Ovary (tissue), 7 donors: ENCODE measurements at regions not wholly inside any gene's neighbourhood (a gene's known extent, or its start where the extent isn't known, plus 50 kb on each side); places are given as distances from the start of the nearest gene placed in this dataset.

ENCODE experiments used
- DNase-seq, 5 donors: peaks; one replicate each; pipeline ENCODE4 v3.0.0-alpha.2; 2019 to 2020
- H3K27ac ChIP-seq, 2 donors: fragments of 200-600 bp; one replicate each; pipeline versions ENCODE4 v1.5.1 to v1.8.0; 2019 to 2022
- H3K27me3 ChIP-seq: fragments of 200-600 bp; one replicate; pipeline ENCODE4 v1.8.0; 2022
- H3K36me3 ChIP-seq: fragments of 200-600 bp; sonication (generic); one replicate; pipeline ENCODE4 v1.5.1; 2019
- H3K4me1 ChIP-seq: one replicate; pipeline ENCODE4 v1.8.1; 2013; ENCODE audit warnings: mild to moderate bottlenecking, moderate library complexity; ENCODE audit not compliant: insufficient read depth
- H3K4me3 ChIP-seq: fragments of 200-600 bp; sonication (generic); one replicate; pipeline ENCODE4 v1.5.1; 2017
- H3K9me3 ChIP-seq, 2 donors: fragments of 200-600 bp in 1 of 2; sonication (generic) in 1 of 2; one replicate each; pipeline versions ENCODE4 v1.5.1 to v1.8.1; 2013 to 2019; ENCODE audit warnings: mild to moderate bottlenecking in 1 of 2, moderate library complexity in 1 of 2
- CTCF ChIP-seq, 3 donors: fragments of 450-650 bp in 2 of 3; fragments of 200-600 bp in 1 of 3; IDR thresholded peaks; one replicate each; pipeline versions ENCODE4 v1.5.1 to v1.8.0; 2016 to 2022; ENCODE audit warnings: antibody characterized with exemption in 3 of 3, mild to moderate bottlenecking in 1 of 3
- EP300 ChIP-seq: sonication (generic); formaldehyde crosslinking; IDR thresholded peaks from one replicate; pipeline ENCODE4 v1.6.1; 2017; ENCODE audit warnings: antibody characterized with exemption
- POLR2A ChIP-seq: fragments of 450-650 bp; IDR thresholded peaks from one replicate; pipeline ENCODE4 v1.6.1; 2017; ENCODE audit warnings: antibody characterized with exemption, mild to moderate bottlenecking, moderate library complexity
- WGBS, 3 donors: extraction: QIAGEN DNeasy Blood & Tissue Kit in 1 of 3; methylation state at CpG; one replicate each; pipeline versions ENCODE4 v1.1.5 to v1.1.7; 2013 to 2017; 5-methylcytosine and 5-hydroxymethylcytosine counted together
- intact Hi-C, 4 donors: fragments of 100-400 bp; cut with DNase I; formaldehyde crosslinking; loops; one replicate each; pipeline versions ENCODE4 v1.11.0 to v1.15.1; 2022 to 2023
- donor health status: DM: no; HTN: no; CAD: no; lungs with moderate emphysema.
- donor health status: DM: no; HTN: no; CAD: no.
- donor health status: Bipolar disorder and iron deficiency.
- donor health status: DM: no; HTN: no; CAD: no.
- donor health status: DM: yes; HTN: yes; CAD: no.

- Histone ChIP-seq H3K4me3 (no peak overlapping the region), H3K27ac (no peak overlapping the region), H3K27me3 (no peaks in the 10 kb centered on the region), H3K9me3 (no peaks in the 10 kb centered on the region), H3K4me1 (no peaks in the 10 kb centered on the region), H3K36me3 (no peaks in the 10 kb centered on the region)
- TF ChIP-seq EP300, result no peak
- intact Hi-C loops, result no loop called here
- 73 to 81% (median 78%) methylated on average over 4 of the region's 4 CpGs for WGBS, 3 donors
- no peak for DNase-seq
Observed at GRCh38 chr4:181737744-181738143, 505.5 kb upstream of the TENM3 start.

- Histone ChIP-seq H3K4me3 (no peak overlapping the region), H3K27me3 (no peaks in the 10 kb centered on the region), H3K27ac (no peak overlapping the region), H3K36me3 (no peaks in the 10 kb centered on the region), H3K4me1 (no peaks in the 10 kb centered on the region), H3K9me3 (no peaks in the 10 kb centered on the region)
- no peak for DNase-seq
- 80 to 87% (median 80%) methylated on average over 6 of the region's 6 CpGs for WGBS, 3 donors
- intact Hi-C loops, result no loop called here
- TF ChIP-seq POLR2A, result no peak
- no peak for TF ChIP-seq CTCF (IDR thresholded peaks at IDR 0.05)
- TF ChIP-seq EP300, result no peak
Observed at GRCh38 chr4:181739031-181739430, 504.2 kb upstream of the TENM3 start.

GRCh38 chr4:181741513-181741912 lies 501.7 kb upstream of the TENM3 start:
- WGBS, 3 donors, result 81 to 85% (median 83%) methylated on average over 6 of the region's 6 CpGs
- TF ChIP-seq CTCF (IDR thresholded peaks at IDR 0.05) (no peak), POLR2A (no peak), EP300 (no peak)
- no peaks in the 10 kb centered on the region for H3K36me3 ChIP-seq

GRCh38 chr4:181745933-181746625 lies 497.1 kb upstream of the TENM3 start:
- Histone ChIP-seq H3K4me3 (no peak overlapping the region), H3K36me3 (no peaks in the 10 kb centered on the region), H3K4me1 (no peaks in the 10 kb centered on the region), H3K27me3 (no peaks in the 10 kb centered on the region), H3K27ac (no peak overlapping the region), H3K9me3 (no peaks in the 10 kb centered on the region)
- intact Hi-C loops, result no loop called here
- no peak for DNase-seq
- no peak for TF ChIP-seq EP300
- TF ChIP-seq CTCF (IDR thresholded peaks at IDR 0.05), result no peak
- TF ChIP-seq POLR2A, result no peak
- 75 to 88% (median 88%) methylated on average over 1 of the region's 1 CpG for WGBS, 3 donors

More at GRCh38 chr4:181741513-181741912, 501.7 kb upstream of the TENM3 start:
- no peak overlapping the region for H3K27ac ChIP-seq
- DNase-seq, result no peak
- intact Hi-C loops, result no loop called here
- no peaks in the 10 kb centered on the region for H3K4me1 ChIP-seq
- H3K27me3 ChIP-seq, result no peaks in the 10 kb centered on the region
- H3K9me3 ChIP-seq, result no peaks in the 10 kb centered on the region
- H3K4me3 ChIP-seq, result no peak overlapping the region

- intact Hi-C loops, result no loop called here
- no peaks in the 10 kb centered on the region for H3K36me3 ChIP-seq
- no peak overlapping the region for H3K27ac ChIP-seq
- H3K4me3 ChIP-seq, result no peak overlapping the region
- DNase-seq, result no peak
- 59 to 63% (median 62%) methylated on average over 4 of the region's 4 CpGs for WGBS, 3 donors
- no peaks in the 10 kb centered on the region for H3K27me3 ChIP-seq
- H3K4me1 ChIP-seq, result no peaks in the 10 kb centered on the region
- no peak for TF ChIP-seq CTCF (IDR thresholded peaks at IDR 0.05)
- no peak for TF ChIP-seq EP300
- TF ChIP-seq POLR2A, result no peak
- H3K9me3 ChIP-seq, result no peaks in the 10 kb centered on the region
Observed at GRCh38 chr4:181748581-181748980, 494.6 kb upstream of the TENM3 start.
